ENCODE measurements at regions not wholly inside any gene's neighbourhood (a gene's known extent, or its start where the extent isn't known, plus 50 kb on each side); places are given as distances from the start of the nearest gene placed in this dataset.
"Not testable (repeated sequence)": the region's sequence is repeated elsewhere in the genome, so short reads cannot be mapped to it uniquely, and the experiment has no call there.

- TF ChIP-seq CTCF (IDR thresholded peaks at IDR 0.05) = no peak
- Mint-ChIP-seq H3K4me1 (no peaks in the 10 kb centered on the region), H3K4me3 (no peak overlapping the region), H3K27ac (no peak overlapping the region), H3K9me3 (no peaks in the 10 kb centered on the region), H3K27me3 (ENCODE audit: low read depth in 2 of 2) (peaks cover 0 to 3% of the 10 kb centered on the region in 2 donors), H3K36me3 (no peaks in the 10 kb centered on the region)
- ATAC-seq (no peak), DNase-seq (no peak)
- Histone ChIP-seq H3K9me3 (ENCODE audit: control insufficient read depth, insufficient read depth, low read length) (no peaks in the 10 kb centered on the region), H3K36me3 (ENCODE audit: control insufficient read depth, insufficient read depth, low read length) (no peaks in the 10 kb centered on the region), H3K27me3 (ENCODE audit: control insufficient read depth, insufficient read depth, low read length) (no peaks in the 10 kb centered on the region), H3K4me1 (ENCODE audit: control insufficient read depth, insufficient read depth, low read length) (no peaks in the 10 kb centered on the region), H3K27ac (ENCODE audit: low read length) (no peak overlapping the region), H3K4me3 (ENCODE audit: low read length) (no peak overlapping the region)
- intact Hi-C loops (cut with micrococcal nuclease) = no loop called here
Measured at GRCh38 chr14:25464078-25464477, 414.1 kb upstream of the STXBP6 start.

- H3K36me3 ChIP-seq (ENCODE audit: control insufficient read depth, insufficient read depth, low read length) = no peaks in the 10 kb centered on the region
- H3K27ac ChIP-seq (ENCODE audit: low read length) = no peak overlapping the region
- ATAC-seq = no peak
- H3K9me3 ChIP-seq (ENCODE audit: control insufficient read depth, insufficient read depth, low read length) = no peaks in the 10 kb centered on the region
- TF ChIP-seq CTCF (IDR thresholded peaks at IDR 0.05) = no peak
- WGBS (ENCODE audit: insufficient coverage) = 88% methylated on average over 1 of the region's 1 CpG
- no peaks in the 10 kb centered on the region for H3K4me1 ChIP-seq (ENCODE audit: control insufficient read depth, insufficient read depth, low read length)
- intact Hi-C loops (cut with micrococcal nuclease) = no loop called here
- Mint-ChIP-seq H3K9me3 (no peaks in the 10 kb centered on the region), H3K27ac (no peak overlapping the region), H3K36me3 (no peaks in the 10 kb centered on the region), H3K4me3 (no peak overlapping the region), H3K27me3 (ENCODE audit: low read depth in 2 of 2) (peaks cover 0 to 3% of the 10 kb centered on the region in 2 donors), H3K4me1 (no peaks in the 10 kb centered on the region)
- no peak overlapping the region for H3K4me3 ChIP-seq (ENCODE audit: low read length)
- no peak for DNase-seq
- no peaks in the 10 kb centered on the region for H3K27me3 ChIP-seq (ENCODE audit: control insufficient read depth, insufficient read depth, low read length)
Measured at GRCh38 chr14:25463480-25463879, 413.5 kb upstream of the STXBP6 start.

- no peak for TF ChIP-seq CTCF (IDR thresholded peaks at IDR 0.05)
- no peaks in the 10 kb centered on the region for H3K4me1 Mint-ChIP-seq
- WGBS (ENCODE audit: insufficient coverage) = 66% methylated on average over 3 of the region's 5 CpGs
- no peaks in the 10 kb centered on the region for H3K36me3 Mint-ChIP-seq
- no peaks in the 10 kb centered on the region for H3K27me3 ChIP-seq (ENCODE audit: control insufficient read depth, insufficient read depth, low read length)
- H3K9me3 ChIP-seq (ENCODE audit: control insufficient read depth, insufficient read depth, low read length) = no peaks in the 10 kb centered on the region
- H3K9me3 Mint-ChIP-seq = no peaks in the 10 kb centered on the region
- no peaks in the 10 kb centered on the region for H3K4me1 ChIP-seq (ENCODE audit: control insufficient read depth, insufficient read depth, low read length)
- no peak overlapping the region for H3K4me3 Mint-ChIP-seq
- no peak overlapping the region for H3K4me3 ChIP-seq (ENCODE audit: low read length)
- H3K27ac Mint-ChIP-seq = no peak overlapping the region
- H3K36me3 ChIP-seq (ENCODE audit: control insufficient read depth, insufficient read depth, low read length) = no peaks in the 10 kb centered on the region
- H3K27me3 Mint-ChIP-seq (ENCODE audit: low read depth in 2 of 2) = peaks cover 0 to 3% of the 10 kb centered on the region in 2 donors
- DNase-seq = no peak
- intact Hi-C loops (cut with micrococcal nuclease) = no loop called here
- no peak for ATAC-seq
- H3K27ac ChIP-seq (ENCODE audit: low read length) = no peak overlapping the region
Measured at GRCh38 chr14:25461780-25462179, 411.8 kb upstream of the STXBP6 start.

- Mint-ChIP-seq H3K36me3 (no peaks in the 10 kb centered on the region), H3K4me1 (no peaks in the 10 kb centered on the region), H3K27me3 (ENCODE audit: low read depth in 2 of 2) (no peaks in the 10 kb centered on the region), H3K9me3 (peaks cover 0 to 2% of the 10 kb centered on the region in 2 donors), H3K27ac (no peak overlapping the region), H3K4me3 (no peak overlapping the region)
- no peak for TF ChIP-seq CTCF (IDR thresholded peaks at IDR 0.05)
- no peaks in the 10 kb centered on the region for H3K36me3 ChIP-seq (ENCODE audit: control insufficient read depth, insufficient read depth, low read length)
- no peaks in the 10 kb centered on the region for H3K4me1 ChIP-seq (ENCODE audit: control insufficient read depth, insufficient read depth, low read length)
- H3K4me3 ChIP-seq (ENCODE audit: low read length) = no peak overlapping the region
- ATAC-seq (no peak), DNase-seq (no peak)
- no peak overlapping the region for H3K27ac ChIP-seq (ENCODE audit: low read length)
- H3K9me3 ChIP-seq (ENCODE audit: control insufficient read depth, insufficient read depth, low read length) = no peaks in the 10 kb centered on the region
- no peaks in the 10 kb centered on the region for H3K27me3 ChIP-seq (ENCODE audit: control insufficient read depth, insufficient read depth, low read length)
- WGBS (ENCODE audit: insufficient coverage) = 100% methylated on average over 1 of the region's 2 CpGs
- intact Hi-C loops (cut with micrococcal nuclease) = no loop called here
Measured at GRCh38 chr14:25444381-25444780, 394.4 kb upstream of the STXBP6 start.

GRCh38 chr14:25440382-25440781 is 390.4 kb upstream of the STXBP6 start:
- ATAC-seq; H3K4me1 Mint-ChIP-seq; H3K27me3 Mint-ChIP-seq (ENCODE audit: low read depth in 2 of 2); H3K9me3 Mint-ChIP-seq; intact Hi-C loops (cut with micrococcal nuclease); H3K9me3 ChIP-seq (ENCODE audit: control insufficient read depth, insufficient read depth, low read length); H3K4me1 ChIP-seq (ENCODE audit: control insufficient read depth, insufficient read depth, low read length); H3K27ac Mint-ChIP-seq; DNase-seq; H3K4me3 ChIP-seq (ENCODE audit: low read length); H3K36me3 Mint-ChIP-seq; H3K27ac ChIP-seq (ENCODE audit: low read length); H3K36me3 ChIP-seq (ENCODE audit: control insufficient read depth, insufficient read depth, low read length); H3K27me3 ChIP-seq (ENCODE audit: control insufficient read depth, insufficient read depth, low read length); H3K4me3 Mint-ChIP-seq: not testable (repeated sequence)
- WGBS (ENCODE audit: insufficient coverage) = 63% methylated on average over 2 of the region's 2 CpGs

Measured in natural killer cell (primary cell).